GM18951 (cell line): ENCODE measurements at regions not wholly inside any gene's neighbourhood (a gene's known extent, or its start where the extent isn't known, plus 50 kb on each side); places are given as distances from the start of the nearest gene placed in this dataset.

ENCODE experiments used
- POLR2A ChIP-seq: IDR thresholded peaks from 4 replicates; pipeline ENCODE4 v1.6.1; 2011; ENCODE audit warnings: mild to moderate bottlenecking; ENCODE audit not compliant: insufficient read length, insufficient read depth; ENCODE audit errors: extremely low read depth
- in situ Hi-C: fragments of 300-500 bp; cut with MboI; formaldehyde crosslinking; loops from one replicate; pipeline ENCODE4 v1.12.0; 2022; ENCODE audit warnings: low sequenced_read_pairs, mixed read lengths, inconsistent platforms; ENCODE audit not compliant: unreplicated experiment

- TF ChIP-seq POLR2A, result no peak
- in situ Hi-C loops, result no loop called here
Observed at GRCh38 chr4:72631296-72631695, 62.3 kb upstream of the ADAMTS3 start.

- in situ Hi-C loops, result no loop called here
- no peak for TF ChIP-seq POLR2A
Observed at GRCh38 chr4:72629540-72629939, 60.5 kb upstream of the ADAMTS3 start.

- TF ChIP-seq POLR2A, result no peak
- in situ Hi-C loops, result no loop called here
Observed at GRCh38 chr4:72627723-72628122, 58.7 kb upstream of the ADAMTS3 start.
